ENCODE measurements at regions not wholly inside any gene's neighbourhood (a gene's known extent, or its start where the extent isn't known, plus 50 kb on each side); places are given as distances from the start of the nearest gene placed in this dataset.
"Not testable (repeated sequence)": the region's sequence is repeated elsewhere in the genome, so short reads cannot be mapped to it uniquely, and the experiment has no call there.

DNA sequence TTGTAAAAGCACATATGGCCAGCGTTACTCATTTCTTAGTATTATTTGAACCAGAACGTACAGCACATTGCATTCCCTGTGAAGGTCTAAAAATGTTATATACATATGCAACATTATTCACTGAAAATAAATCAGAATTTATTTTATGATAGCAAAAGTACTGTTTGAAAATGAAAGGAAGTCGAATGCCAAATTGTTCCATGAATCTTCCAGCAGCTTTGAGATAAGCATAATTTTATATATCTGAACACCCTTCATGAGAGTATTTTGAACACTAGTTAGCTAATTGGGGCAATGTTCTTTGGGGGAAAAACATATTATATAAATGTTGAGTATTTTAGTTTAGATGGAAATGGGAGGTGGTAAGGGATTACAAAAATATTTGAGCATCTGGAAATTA lies 300.7 kb upstream of the SYT1 start:
- no peak overlapping the region for H3K27ac ChIP-seq
- no peaks in the 10 kb centered on the region for H3K4me1 ChIP-seq
- no peak overlapping the region for H3K4me3 ChIP-seq
- TF ChIP-seq, protein P1, sequence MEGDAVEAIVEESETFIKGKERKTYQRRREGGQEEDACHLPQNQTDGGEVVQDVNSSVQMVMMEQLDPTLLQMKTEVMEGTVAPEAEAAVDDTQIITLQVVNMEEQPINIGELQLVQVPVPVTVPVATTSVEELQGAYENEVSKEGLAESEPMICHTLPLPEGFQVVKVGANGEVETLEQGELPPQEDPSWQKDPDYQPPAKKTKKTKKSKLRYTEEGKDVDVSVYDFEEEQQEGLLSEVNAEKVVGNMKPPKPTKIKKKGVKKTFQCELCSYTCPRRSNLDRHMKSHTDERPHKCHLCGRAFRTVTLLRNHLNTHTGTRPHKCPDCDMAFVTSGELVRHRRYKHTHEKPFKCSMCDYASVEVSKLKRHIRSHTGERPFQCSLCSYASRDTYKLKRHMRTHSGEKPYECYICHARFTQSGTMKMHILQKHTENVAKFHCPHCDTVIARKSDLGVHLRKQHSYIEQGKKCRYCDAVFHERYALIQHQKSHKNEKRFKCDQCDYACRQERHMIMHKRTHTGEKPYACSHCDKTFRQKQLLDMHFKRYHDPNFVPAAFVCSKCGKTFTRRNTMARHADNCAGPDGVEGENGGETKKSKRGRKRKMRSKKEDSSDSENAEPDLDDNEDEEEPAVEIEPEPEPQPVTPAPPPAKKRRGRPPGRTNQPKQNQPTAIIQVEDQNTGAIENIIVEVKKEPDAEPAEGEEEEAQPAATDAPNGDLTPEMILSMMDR (IDR thresholded peaks at IDR 0.05): no peak
- TF ChIP-seq POLR2AphosphoS5 (IDR thresholded peaks at IDR 0.05) (no peak), EP300 (IDR thresholded peaks at IDR 0.05) (no peak), POLR2A (IDR thresholded peaks at IDR 0.05) (no peak)
- H3K27me3 ChIP-seq: no peaks in the 10 kb centered on the region
- H3K9me3 ChIP-seq: no peaks in the 10 kb centered on the region
- H3K36me3 ChIP-seq: no peaks in the 10 kb centered on the region
- no peak for DNase-seq (ENCODE audit: low spot score in 2 of 2)
- 62% methylated on average over 3 of the region's 3 CpGs for WGBS

- DNase-seq (ENCODE audit: low spot score in 2 of 2): no peak
- Histone ChIP-seq H3K27ac (no peak overlapping the region), H3K9me3 (no peaks in the 10 kb centered on the region), H3K4me1 (no peaks in the 10 kb centered on the region), H3K36me3 (no peaks in the 10 kb centered on the region), H3K4me3 (no peak overlapping the region), H3K27me3 (no peaks in the 10 kb centered on the region)
- WGBS: 69% methylated on average over 3 of the region's 3 CpGs
- TF ChIP-seq EP300 (IDR thresholded peaks at IDR 0.05): no peak
- TF ChIP-seq, protein P1 (IDR thresholded peaks at IDR 0.05): no peak
- no peak for TF ChIP-seq POLR2AphosphoS5 (IDR thresholded peaks at IDR 0.05)
- TF ChIP-seq POLR2A (IDR thresholded peaks at IDR 0.05): no peak
Measured at GRCh38 chr12:78566456-78566855, 298.1 kb upstream of the SYT1 start.

DNA sequence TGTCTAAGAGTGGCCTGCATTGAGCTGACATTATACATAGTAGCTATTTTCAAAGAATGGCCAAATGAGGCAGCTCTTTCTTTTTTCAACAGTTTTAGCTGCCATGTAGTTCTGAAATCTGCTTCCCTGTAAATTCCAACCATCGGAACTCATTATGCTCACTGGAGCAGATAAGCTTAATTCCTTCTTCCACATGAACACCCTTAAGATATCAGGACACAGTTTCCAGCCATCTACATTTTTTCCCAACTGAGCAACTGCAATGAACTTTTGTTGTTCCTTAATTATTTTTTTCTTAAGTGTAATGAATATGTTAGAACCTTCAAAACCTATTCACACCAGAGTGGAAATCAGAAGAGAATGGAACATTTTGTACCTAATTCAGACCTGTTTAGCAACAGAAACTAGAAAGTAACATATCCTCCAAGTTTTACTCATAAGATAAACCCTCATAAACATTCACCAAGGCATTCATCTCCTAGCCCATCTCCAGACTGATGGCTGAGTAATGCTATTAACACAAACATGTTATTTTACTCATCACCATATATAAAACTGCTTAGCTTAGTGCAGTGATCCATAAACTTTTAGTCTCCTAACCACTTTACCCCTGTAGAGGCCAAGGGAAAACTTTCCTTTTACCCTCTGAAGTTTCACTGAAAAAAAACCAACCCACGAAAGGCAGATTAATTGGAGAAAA lies 296.1 kb upstream of the SYT1 start:
- TF ChIP-seq EP300 (IDR thresholded peaks at IDR 0.05): no peak
- TF ChIP-seq POLR2A (IDR thresholded peaks at IDR 0.05): no peak
- TF ChIP-seq POLR2AphosphoS5 (IDR thresholded peaks at IDR 0.05): no peak
- TF ChIP-seq, protein P1 (IDR thresholded peaks at IDR 0.05): no peak
- no peaks in the 10 kb centered on the region for H3K4me1 ChIP-seq
- WGBS: 96% methylated on average over 2 of the region's 2 CpGs

GRCh38 chr12:78571953-78572352 lies 292.6 kb upstream of the SYT1 start:
- no peaks in the 10 kb centered on the region for H3K27me3 ChIP-seq
- WGBS: 84% methylated on average over 5 of the region's 5 CpGs
- no peak overlapping the region for H3K4me3 ChIP-seq
- no peak overlapping the region for H3K27ac ChIP-seq
- H3K4me1 ChIP-seq: no peaks in the 10 kb centered on the region
- TF ChIP-seq EP300 (IDR thresholded peaks at IDR 0.05): no peak
- TF ChIP-seq, protein P1 (IDR thresholded peaks at IDR 0.05): no peak
- TF ChIP-seq POLR2A (IDR thresholded peaks at IDR 0.05): no peak
- no peak for TF ChIP-seq POLR2AphosphoS5 (IDR thresholded peaks at IDR 0.05)
- DNase-seq (ENCODE audit: low spot score in 2 of 2): no peak
- H3K36me3 ChIP-seq: no peaks in the 10 kb centered on the region
- H3K9me3 ChIP-seq: no peaks in the 10 kb centered on the region

More for the DNA sequence above, 296.1 kb upstream of the SYT1 start:
- no peaks in the 10 kb centered on the region for H3K36me3 ChIP-seq
- DNase-seq (ENCODE audit: low spot score in 2 of 2): no peak
- H3K4me3 ChIP-seq: no peak overlapping the region
- H3K9me3 ChIP-seq: no peaks in the 10 kb centered on the region
- H3K27ac ChIP-seq: no peak overlapping the region
- H3K27me3 ChIP-seq: no peaks in the 10 kb centered on the region

- H3K4me3 ChIP-seq; H3K27me3 ChIP-seq; H3K4me1 ChIP-seq; H3K27ac ChIP-seq; H3K9me3 ChIP-seq; H3K36me3 ChIP-seq; DNase-seq (ENCODE audit: low spot score in 2 of 2): not testable (repeated sequence)
- WGBS: 95% methylated on average over 6 of the region's 6 CpGs
Measured at GRCh38 chr12:78575208-78575607, 289.4 kb upstream of the SYT1 start.

GRCh38 chr12:78579846-78580245 lies 284.7 kb upstream of the SYT1 start:
- Histone ChIP-seq H3K4me1 (no peaks in the 10 kb centered on the region), H3K36me3 (no peaks in the 10 kb centered on the region), H3K27me3 (no peaks in the 10 kb centered on the region), H3K4me3 (no peak overlapping the region), H3K9me3 (no peaks in the 10 kb centered on the region), H3K27ac (no peak overlapping the region)
- no peak for DNase-seq (ENCODE audit: low spot score in 2 of 2)
- TF ChIP-seq, protein P1 (IDR thresholded peaks at IDR 0.05): no peak
- TF ChIP-seq POLR2AphosphoS5 (IDR thresholded peaks at IDR 0.05) (no peak), POLR2A (IDR thresholded peaks at IDR 0.05) (no peak)
- WGBS: 67% methylated on average over 1 of the region's 1 CpG

Data from suprapubic skin (tissue), 4 donors.